ENCODE measurements at regions not wholly inside any gene's neighbourhood (a gene's known extent, or its start where the extent isn't known, plus 50 kb on each side); places are given as distances from the start of the nearest gene placed in this dataset.

DNA sequence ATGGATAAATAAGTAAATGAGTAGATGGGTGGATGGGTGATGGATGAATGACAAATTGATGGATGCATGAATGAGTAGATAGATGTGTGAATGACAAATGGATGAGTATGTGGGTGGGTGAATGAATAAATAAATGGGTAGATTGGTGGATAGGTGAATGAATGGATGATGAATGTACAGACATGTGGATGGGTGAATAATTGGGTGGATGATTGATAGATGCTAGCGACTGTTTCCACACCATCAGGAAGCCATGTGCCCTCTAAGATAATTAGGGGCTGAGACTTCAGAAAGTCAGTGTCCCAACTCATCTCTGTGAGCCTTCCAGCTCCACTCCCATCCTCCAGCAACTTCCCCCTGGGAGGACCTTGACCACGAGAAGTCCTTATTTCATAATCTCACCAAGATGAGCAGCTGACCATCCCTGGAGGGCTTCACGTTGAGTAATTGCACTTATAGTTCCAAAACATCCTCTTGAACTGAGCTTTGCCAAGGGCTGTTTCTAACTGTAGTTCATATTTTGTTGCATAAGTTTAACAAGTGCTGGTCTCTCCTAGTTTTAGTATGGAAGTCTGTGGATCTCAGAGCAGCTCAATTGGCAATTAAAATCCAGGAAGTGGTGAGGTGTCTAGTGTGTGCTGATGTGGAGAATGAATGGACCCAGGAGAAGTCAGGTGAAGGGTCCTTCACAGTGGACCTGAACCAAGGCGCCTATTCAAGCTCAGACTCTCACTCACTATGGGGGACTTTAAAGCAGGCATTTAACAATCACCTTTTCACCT, 295.7 kb downstream of the ADGRD1 start:
- H3K9me3 ChIP-seq (ENCODE audit: control insufficient read depth in 3 of 3, low read length in 3 of 3) = no peaks in the 10 kb centered on the region
- H3K9ac ChIP-seq (ENCODE audit: low read depth in 1 of 3, low read length in 3 of 3) = no peak overlapping the region
- peaks cover 0 to 3% (median 2%) of the 10 kb centered on the region in 3 donors for H3K4me1 ChIP-seq (ENCODE audit: control insufficient read depth in 3 of 3, insufficient read depth in 3 of 3, low read length in 3 of 3)
- H3K27me3 ChIP-seq (ENCODE audit: control insufficient read depth in 3 of 3, insufficient read depth in 3 of 3, low read length in 3 of 3) = peaks cover 4 to 26% (median 25%) of the 10 kb centered on the region in 3 donors
- no peaks in the 10 kb centered on the region for H3K36me3 ChIP-seq (ENCODE audit: control insufficient read depth in 3 of 3, insufficient read depth in 3 of 3, low read length in 3 of 3)
- H3K4me3 ChIP-seq (ENCODE audit: low read length in 3 of 3) = no peak overlapping the region
- H3K27ac ChIP-seq (ENCODE audit: low read depth, low read length) = no peak overlapping the region

DNA sequence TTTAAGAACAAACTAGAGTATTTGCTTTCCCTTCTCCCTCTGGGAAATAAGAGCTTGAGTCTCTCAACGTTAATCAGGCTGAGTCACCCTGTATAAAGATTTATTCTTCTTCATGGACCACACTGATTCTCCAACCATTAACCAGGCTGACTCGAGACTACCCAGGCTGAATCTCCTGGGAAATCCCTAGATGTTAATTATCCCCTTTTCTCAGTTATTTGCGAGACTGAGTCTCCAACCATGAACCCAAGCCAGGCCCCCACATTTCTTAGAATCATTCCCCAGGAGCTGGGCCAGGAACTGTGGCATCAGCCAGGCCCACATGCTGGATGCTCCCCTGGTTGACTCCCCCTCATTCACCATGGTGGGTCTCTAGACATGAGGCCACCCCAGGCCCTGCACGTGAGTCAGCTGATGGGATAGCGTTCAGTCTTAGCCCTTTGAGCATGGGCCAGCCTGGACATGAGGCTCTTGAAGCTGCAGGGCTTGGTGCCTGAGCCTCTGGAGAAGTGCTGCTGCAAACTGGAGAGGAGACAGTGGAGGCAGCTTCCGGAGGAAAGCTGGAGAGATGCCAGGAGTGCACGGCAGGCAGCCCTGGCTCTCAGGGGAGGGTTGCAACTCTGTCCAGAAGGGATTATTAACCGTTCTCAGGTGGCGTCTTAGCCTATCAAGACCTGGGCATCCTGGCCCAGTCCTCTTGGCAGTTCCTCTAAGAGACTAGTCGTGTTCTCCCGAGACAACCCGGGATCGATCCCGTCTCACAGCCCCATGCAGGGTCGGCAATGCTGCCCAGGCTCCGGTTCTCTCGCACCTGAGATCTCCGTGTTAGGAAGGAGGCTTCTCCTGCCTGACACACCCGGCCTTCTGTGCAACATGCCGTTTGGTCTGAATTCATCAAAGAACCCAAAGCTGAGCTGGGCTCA, 296.6 kb downstream of the ADGRD1 start:
- no peaks in the 10 kb centered on the region for H3K36me3 ChIP-seq (ENCODE audit: control insufficient read depth in 3 of 3, insufficient read depth in 3 of 3, low read length in 3 of 3)
- no peak overlapping the region for H3K27ac ChIP-seq (ENCODE audit: low read depth, low read length)
- H3K9me3 ChIP-seq (ENCODE audit: control insufficient read depth in 3 of 3, low read length in 3 of 3) = no peaks in the 10 kb centered on the region
- H3K27me3 ChIP-seq (ENCODE audit: control insufficient read depth in 3 of 3, insufficient read depth in 3 of 3, low read length in 3 of 3) = peaks cover 4 to 27% (median 26%) of the 10 kb centered on the region in 3 donors
- H3K9ac ChIP-seq (ENCODE audit: low read depth in 1 of 3, low read length in 3 of 3) = no peak overlapping the region
- peaks cover 0 to 3% (median 2%) of the 10 kb centered on the region in 3 donors for H3K4me1 ChIP-seq (ENCODE audit: control insufficient read depth in 3 of 3, insufficient read depth in 3 of 3, low read length in 3 of 3)
- H3K4me3 ChIP-seq (ENCODE audit: low read length in 3 of 3) = no peak overlapping the region

GRCh38 chr12:131250951-131251315, 297.2 kb downstream of the ADGRD1 start:
- Histone ChIP-seq H3K9me3 (ENCODE audit: control insufficient read depth in 3 of 3, low read length in 3 of 3) (no peaks in the 10 kb centered on the region), H3K36me3 (ENCODE audit: control insufficient read depth in 3 of 3, insufficient read depth in 3 of 3, low read length in 3 of 3) (no peaks in the 10 kb centered on the region), H3K9ac (ENCODE audit: low read depth in 1 of 3, low read length in 3 of 3) (no peak overlapping the region), H3K4me1 (ENCODE audit: control insufficient read depth in 3 of 3, insufficient read depth in 3 of 3, low read length in 3 of 3) (peaks cover 0 to 3% (median 2%) of the 10 kb centered on the region in 3 donors), H3K4me3 (ENCODE audit: low read length in 3 of 3) (no peak overlapping the region), H3K27me3 (ENCODE audit: control insufficient read depth in 3 of 3, insufficient read depth in 3 of 3, low read length in 3 of 3) (peaks cover 4 to 25% (median 23%) of the 10 kb centered on the region in 3 donors), H3K27ac (ENCODE audit: low read depth, low read length) (no peak overlapping the region)

GRCh38 chr12:131251336-131252101, 297.8 kb downstream of the ADGRD1 start:
- H3K9me3 ChIP-seq (ENCODE audit: control insufficient read depth in 3 of 3, low read length in 3 of 3) = peaks cover 0 to 1% (median 0%) of the 10 kb centered on the region in 3 donors
- H3K36me3 ChIP-seq (ENCODE audit: control insufficient read depth in 3 of 3, insufficient read depth in 3 of 3, low read length in 3 of 3) = no peaks in the 10 kb centered on the region
- no peak overlapping the region for H3K27ac ChIP-seq (ENCODE audit: low read depth, low read length)
- H3K27me3 ChIP-seq (ENCODE audit: control insufficient read depth in 3 of 3, insufficient read depth in 3 of 3, low read length in 3 of 3) = peaks cover 4 to 20% (median 18%) of the 10 kb centered on the region in 3 donors
- no peak overlapping the region for H3K9ac ChIP-seq (ENCODE audit: low read depth in 1 of 3, low read length in 3 of 3)
- peaks cover 0 to 3% (median 2%) of the 10 kb centered on the region in 3 donors for H3K4me1 ChIP-seq (ENCODE audit: control insufficient read depth in 3 of 3, insufficient read depth in 3 of 3, low read length in 3 of 3)
- H3K4me3 ChIP-seq (ENCODE audit: low read length in 3 of 3) = no peak overlapping the region

DNA sequence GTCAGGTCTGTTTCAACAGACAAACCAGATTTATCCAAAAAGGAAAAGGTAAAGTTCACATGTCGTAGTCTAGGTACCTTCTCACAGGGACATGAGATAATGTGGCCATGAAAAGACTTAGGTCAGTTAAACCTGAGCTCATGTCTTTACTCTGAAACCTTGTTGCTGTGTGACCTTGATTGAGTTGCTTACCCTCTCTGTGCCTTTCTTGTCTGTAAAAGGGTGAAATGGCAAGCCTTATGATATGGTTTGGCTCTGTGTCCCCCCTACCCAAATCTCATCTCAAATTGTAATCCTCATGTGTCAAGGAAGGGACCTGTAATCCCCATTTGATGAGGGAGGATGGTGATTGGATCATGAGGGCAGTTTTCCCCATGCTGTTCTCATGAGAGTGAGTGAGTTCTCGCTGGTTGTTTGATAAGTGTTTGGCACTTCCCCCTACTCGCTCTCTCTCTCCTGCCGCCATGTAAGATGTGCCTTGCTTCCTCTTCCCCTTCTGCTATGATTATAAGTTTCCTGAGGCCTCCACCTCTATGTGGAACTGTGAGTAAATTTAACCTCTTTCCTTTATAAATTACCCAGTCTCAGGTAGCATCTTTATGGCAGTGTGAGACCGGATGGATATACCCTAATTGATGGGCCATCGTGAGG, 299.8 kb downstream of the ADGRD1 start:
- Histone ChIP-seq H3K9ac (ENCODE audit: low read depth in 1 of 3, low read length in 3 of 3) (no peak overlapping the region), H3K4me3 (ENCODE audit: low read length in 3 of 3) (no peak overlapping the region), H3K27me3 (ENCODE audit: control insufficient read depth in 3 of 3, insufficient read depth in 3 of 3, low read length in 3 of 3) (peaks cover 4 to 14% (median 12%) of the 10 kb centered on the region in 3 donors), H3K36me3 (ENCODE audit: control insufficient read depth in 3 of 3, insufficient read depth in 3 of 3, low read length in 3 of 3) (no peaks in the 10 kb centered on the region), H3K9me3 (ENCODE audit: control insufficient read depth in 3 of 3, low read length in 3 of 3) (peaks cover 0 to 4% (median 0%) of the 10 kb centered on the region in 3 donors), H3K27ac (ENCODE audit: low read depth, low read length) (no peak overlapping the region), H3K4me1 (ENCODE audit: control insufficient read depth in 3 of 3, insufficient read depth in 3 of 3, low read length in 3 of 3) (peaks cover 0 to 3% (median 2%) of the 10 kb centered on the region in 3 donors)

GRCh38 chr12:131254374-131254773, 300.7 kb downstream of the ADGRD1 start:
- Histone ChIP-seq H3K4me1 (ENCODE audit: control insufficient read depth in 3 of 3, insufficient read depth in 3 of 3, low read length in 3 of 3) (peaks cover 0 to 3% (median 2%) of the 10 kb centered on the region in 3 donors), H3K9ac (ENCODE audit: low read depth in 1 of 3, low read length in 3 of 3) (no peak overlapping the region), H3K36me3 (ENCODE audit: control insufficient read depth in 3 of 3, insufficient read depth in 3 of 3, low read length in 3 of 3) (no peaks in the 10 kb centered on the region), H3K27ac (ENCODE audit: low read depth, low read length) (no peak overlapping the region), H3K27me3 (ENCODE audit: control insufficient read depth in 3 of 3, insufficient read depth in 3 of 3, low read length in 3 of 3) (peaks cover 4 to 14% (median 12%) of the 10 kb centered on the region in 3 donors), H3K4me3 (ENCODE audit: low read length in 3 of 3) (no peak overlapping the region), H3K9me3 (ENCODE audit: control insufficient read depth in 3 of 3, low read length in 3 of 3) (peaks cover 0 to 4% (median 0%) of the 10 kb centered on the region in 3 donors)

DNA sequence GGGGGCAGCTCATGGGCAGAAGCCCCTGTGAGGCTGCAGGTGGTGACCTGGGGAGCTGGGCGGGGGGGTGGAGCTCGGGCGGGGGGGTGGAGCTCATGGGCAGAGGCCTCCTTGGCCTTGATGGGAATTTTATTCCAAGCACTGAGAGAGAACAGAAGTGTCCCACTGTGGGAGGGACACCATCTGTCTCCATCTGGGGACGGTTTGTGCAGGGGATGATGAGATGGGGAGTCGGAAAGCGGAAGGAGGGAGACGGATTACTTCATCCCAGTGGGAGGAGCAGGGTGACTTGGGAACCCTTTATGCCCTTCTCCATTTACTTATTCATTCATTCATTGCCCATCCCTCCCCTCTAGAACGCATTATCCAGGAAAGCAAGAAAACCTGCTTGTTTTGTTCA, 304.7 kb downstream of the ADGRD1 start:
- Histone ChIP-seq H3K9ac (ENCODE audit: low read depth in 1 of 3, low read length in 3 of 3) (no peak overlapping the region), H3K4me3 (ENCODE audit: low read length in 3 of 3) (no peak overlapping the region), H3K27me3 (ENCODE audit: control insufficient read depth in 3 of 3, insufficient read depth in 3 of 3, low read length in 3 of 3) (peaks cover 0 to 6% (median 4%) of the 10 kb centered on the region in 3 donors), H3K27ac (ENCODE audit: low read depth, low read length) (no peak overlapping the region), H3K9me3 (ENCODE audit: control insufficient read depth in 3 of 3, low read length in 3 of 3) (peaks cover 0 to 4% (median 0%) of the 10 kb centered on the region in 3 donors), H3K36me3 (ENCODE audit: control insufficient read depth in 3 of 3, insufficient read depth in 3 of 3, low read length in 3 of 3) (no peaks in the 10 kb centered on the region), H3K4me1 (ENCODE audit: control insufficient read depth in 3 of 3, insufficient read depth in 3 of 3, low read length in 3 of 3) (no peaks in the 10 kb centered on the region)

- H3K4me3 ChIP-seq (ENCODE audit: low read length in 3 of 3) = no peak overlapping the region
Measured at GRCh38 chr12:131260251-131260905, 306.7 kb downstream of the ADGRD1 start.

GRCh38 chr12:131260954-131261353, 307.2 kb downstream of the ADGRD1 start:
- Histone ChIP-seq H3K27ac (ENCODE audit: low read depth, low read length) (no peak overlapping the region), H3K9ac (ENCODE audit: low read depth in 1 of 3, low read length in 3 of 3) (no peak overlapping the region), H3K36me3 (ENCODE audit: control insufficient read depth in 3 of 3, insufficient read depth in 3 of 3, low read length in 3 of 3) (no peaks in the 10 kb centered on the region), H3K4me1 (ENCODE audit: control insufficient read depth in 3 of 3, insufficient read depth in 3 of 3, low read length in 3 of 3) (no peaks in the 10 kb centered on the region), H3K4me3 (ENCODE audit: low read length in 3 of 3) (no peak overlapping the region), H3K27me3 (ENCODE audit: control insufficient read depth in 3 of 3, insufficient read depth in 3 of 3, low read length in 3 of 3) (peaks cover 0 to 4% (median 2%) of the 10 kb centered on the region in 3 donors), H3K9me3 (ENCODE audit: control insufficient read depth in 3 of 3, low read length in 3 of 3) (peaks cover 0 to 4% (median 0%) of the 10 kb centered on the region in 3 donors)

More at GRCh38 chr12:131260251-131260905, 306.7 kb downstream of the ADGRD1 start:
- Histone ChIP-seq H3K9ac (ENCODE audit: low read depth in 1 of 3, low read length in 3 of 3) (no peak overlapping the region), H3K27ac (ENCODE audit: low read depth, low read length) (no peak overlapping the region), H3K27me3 (ENCODE audit: control insufficient read depth in 3 of 3, insufficient read depth in 3 of 3, low read length in 3 of 3) (peaks cover 0 to 4% (median 4%) of the 10 kb centered on the region in 3 donors), H3K36me3 (ENCODE audit: control insufficient read depth in 3 of 3, insufficient read depth in 3 of 3, low read length in 3 of 3) (no peaks in the 10 kb centered on the region), H3K4me1 (ENCODE audit: control insufficient read depth in 3 of 3, insufficient read depth in 3 of 3, low read length in 3 of 3) (no peaks in the 10 kb centered on the region), H3K9me3 (ENCODE audit: control insufficient read depth in 3 of 3, low read length in 3 of 3) (peaks cover 0 to 4% (median 0%) of the 10 kb centered on the region in 3 donors)

Measured in skeletal muscle tissue (tissue), 3 donors.